Stimulated activated memory B cell treated with anti-CD40 and anti-IgM and Interleukin-4, amounts not matched to agents 10 μg/mL and 1 μg/mL and 100 μg/mL, for 72 hours (primary cell): ENCODE measurements at regions not wholly inside any gene's neighbourhood (a gene's known extent, or its start where the extent isn't known, plus 50 kb on each side); places are given as distances from the start of the nearest gene placed in this dataset.
A peak's percentile ranks its signal among the peaks of the same experiment; 100 is the strongest.
"Not testable (repeated sequence)": the region's sequence is repeated elsewhere in the genome, so short reads cannot be mapped to it uniquely, and the experiment has no call there.

Source experiments
- ATAC-seq: fragments of 150-1000 bp; cut with Tn5 transposase; 2 replicates; pipeline ENCODE4 v1.10.0; 2021
- H3K27ac Mint-ChIP-seq: one replicate; pipeline ENCODE4 v1.8.0; 2022; ENCODE audit warnings: mild to moderate bottlenecking, mixed read lengths
- H3K27me3 Mint-ChIP-seq: one replicate; pipeline ENCODE4 v1.8.0; 2022; ENCODE audit warnings: mixed read lengths
- H3K36me3 Mint-ChIP-seq: one replicate; pipeline ENCODE4 v1.8.0; 2022; ENCODE audit warnings: mixed read lengths
- H3K4me1 Mint-ChIP-seq: one replicate; pipeline ENCODE4 v1.8.0; 2022; ENCODE audit warnings: mixed read lengths
- H3K4me3 Mint-ChIP-seq: one replicate; pipeline ENCODE4 v1.8.0; 2022; ENCODE audit warnings: mild to moderate bottlenecking, moderate library complexity, mixed read lengths
- H3K9me3 Mint-ChIP-seq: one replicate; pipeline ENCODE4 v1.8.0; 2022; ENCODE audit warnings: mixed read lengths

DNA sequence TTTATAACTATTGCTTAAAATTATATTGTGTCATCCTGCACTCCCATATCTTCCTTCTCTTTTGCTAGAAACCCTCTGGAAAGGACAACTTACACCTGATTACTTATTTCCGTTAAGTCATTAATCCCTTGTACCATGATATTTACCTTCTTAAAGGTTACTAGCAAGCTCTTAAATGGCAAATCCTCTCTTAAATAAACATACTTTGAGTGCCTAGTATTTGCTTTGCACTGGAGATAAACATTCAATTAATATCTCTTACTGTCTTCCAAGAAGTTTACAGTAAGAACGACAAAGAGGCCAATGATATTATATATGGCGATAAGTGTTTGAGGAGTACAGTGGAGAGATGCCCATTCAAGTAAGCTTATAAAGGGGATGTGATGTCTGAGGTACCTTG, 278.3 kb downstream of the HGF start:
- no peak for ATAC-seq
- Mint-ChIP-seq H3K4me3 (no peak overlapping the region), H3K9me3 (peaks cover 3% of the 10 kb centered on the region), H3K27ac (no peak overlapping the region), H3K36me3 (no peaks in the 10 kb centered on the region), H3K4me1 (no peaks in the 10 kb centered on the region), H3K27me3 (no peaks in the 10 kb centered on the region)

GRCh38 chr7:81488210-81488609, 281.6 kb downstream of the HGF start:
- Mint-ChIP-seq H3K4me1 (no peaks in the 10 kb centered on the region), H3K4me3 (no peak overlapping the region), H3K27ac (no peak overlapping the region), H3K9me3 (peaks cover 3% of the 10 kb centered on the region), H3K27me3 (no peaks in the 10 kb centered on the region), H3K36me3 (no peaks in the 10 kb centered on the region)
- peak; percentile 31 for ATAC-seq

GRCh38 chr7:81487516-81487915, 282.3 kb downstream of the HGF start:
- ATAC-seq: no peak
- peaks cover 3% of the 10 kb centered on the region for H3K9me3 Mint-ChIP-seq
- H3K27me3 Mint-ChIP-seq: no peaks in the 10 kb centered on the region
- H3K27ac Mint-ChIP-seq: no peak overlapping the region
- no peaks in the 10 kb centered on the region for H3K4me1 Mint-ChIP-seq
- H3K36me3 Mint-ChIP-seq: no peaks in the 10 kb centered on the region
- no peak overlapping the region for H3K4me3 Mint-ChIP-seq

DNA sequence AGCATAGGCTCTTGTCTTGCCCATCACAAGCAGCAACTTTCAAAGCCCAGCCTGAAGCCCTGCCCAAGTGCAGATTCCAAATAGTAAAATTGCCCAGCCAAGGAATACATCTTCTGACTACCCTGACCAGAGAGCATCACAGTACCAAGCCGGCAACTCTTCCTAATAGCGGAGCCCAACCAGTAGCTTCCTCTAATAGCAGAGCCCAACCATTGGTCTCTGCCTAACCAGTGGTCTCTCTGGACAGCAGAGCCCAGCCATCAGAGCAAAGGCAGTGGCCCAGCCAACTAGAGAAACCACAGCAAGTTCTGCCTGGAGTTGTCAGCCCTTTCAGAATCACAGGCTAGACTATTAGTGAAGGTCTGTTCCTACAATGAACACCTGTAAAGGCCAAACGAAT, 285.6 kb downstream of the HGF start:
- Mint-ChIP-seq H3K4me3 (no peak overlapping the region), H3K4me1 (no peaks in the 10 kb centered on the region), H3K27me3 (no peaks in the 10 kb centered on the region), H3K9me3 (no peaks in the 10 kb centered on the region), H3K36me3 (no peaks in the 10 kb centered on the region), H3K27ac (no peak overlapping the region)
- no peak for ATAC-seq

GRCh38 chr7:81482600-81483186, 287.2 kb downstream of the HGF start:
- Mint-ChIP-seq H3K36me3 (no peaks in the 10 kb centered on the region), H3K27ac (no peak overlapping the region), H3K27me3 (no peaks in the 10 kb centered on the region), H3K9me3 (no peaks in the 10 kb centered on the region), H3K4me1 (no peaks in the 10 kb centered on the region), H3K4me3 (no peak overlapping the region)
- ATAC-seq: no peak

DNA sequence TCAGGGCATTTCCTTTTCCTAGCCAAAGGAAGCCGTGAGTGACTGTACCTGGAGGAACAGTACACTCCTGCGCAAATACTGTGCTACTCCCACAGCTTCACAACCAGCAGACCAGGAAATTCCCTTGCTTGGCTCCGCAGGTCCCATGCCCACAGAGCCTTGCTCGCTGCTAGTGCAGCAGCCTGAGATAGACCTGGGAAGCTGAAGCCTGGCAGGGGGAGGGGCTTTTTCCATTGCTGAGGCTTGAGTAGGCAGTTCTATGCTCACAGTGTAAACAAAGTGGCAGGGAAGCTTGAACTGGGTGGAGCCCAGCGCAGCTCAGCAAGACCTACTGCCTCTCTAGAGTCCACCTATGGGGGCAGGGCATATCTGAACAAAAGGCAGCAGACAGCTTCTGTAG, 291.2 kb downstream of the HGF start:
- ATAC-seq: no peak
- no peaks in the 10 kb centered on the region for H3K4me1 Mint-ChIP-seq
- no peaks in the 10 kb centered on the region for H3K27me3 Mint-ChIP-seq
- H3K4me3 Mint-ChIP-seq: no peak overlapping the region
- H3K9me3 Mint-ChIP-seq: no peaks in the 10 kb centered on the region
- H3K36me3 Mint-ChIP-seq: no peaks in the 10 kb centered on the region
- H3K27ac Mint-ChIP-seq: no peak overlapping the region

- not testable (repeated sequence) for H3K36me3 Mint-ChIP-seq, H3K27ac Mint-ChIP-seq, H3K4me3 Mint-ChIP-seq, H3K4me1 Mint-ChIP-seq, H3K9me3 Mint-ChIP-seq, ATAC-seq, H3K27me3 Mint-ChIP-seq
These were observed 291.6 kb downstream of the HGF start for GRCh38 chr7:81478201-81478600.

- H3K4me3 Mint-ChIP-seq: no peak overlapping the region
- H3K9me3 Mint-ChIP-seq: no peaks in the 10 kb centered on the region
- no peaks in the 10 kb centered on the region for H3K36me3 Mint-ChIP-seq
- no peaks in the 10 kb centered on the region for H3K27me3 Mint-ChIP-seq
- no peaks in the 10 kb centered on the region for H3K4me1 Mint-ChIP-seq
- ATAC-seq: no peak
- no peak overlapping the region for H3K27ac Mint-ChIP-seq
These were observed 296.6 kb downstream of the HGF start for GRCh38 chr7:81473236-81473635.

DNA sequence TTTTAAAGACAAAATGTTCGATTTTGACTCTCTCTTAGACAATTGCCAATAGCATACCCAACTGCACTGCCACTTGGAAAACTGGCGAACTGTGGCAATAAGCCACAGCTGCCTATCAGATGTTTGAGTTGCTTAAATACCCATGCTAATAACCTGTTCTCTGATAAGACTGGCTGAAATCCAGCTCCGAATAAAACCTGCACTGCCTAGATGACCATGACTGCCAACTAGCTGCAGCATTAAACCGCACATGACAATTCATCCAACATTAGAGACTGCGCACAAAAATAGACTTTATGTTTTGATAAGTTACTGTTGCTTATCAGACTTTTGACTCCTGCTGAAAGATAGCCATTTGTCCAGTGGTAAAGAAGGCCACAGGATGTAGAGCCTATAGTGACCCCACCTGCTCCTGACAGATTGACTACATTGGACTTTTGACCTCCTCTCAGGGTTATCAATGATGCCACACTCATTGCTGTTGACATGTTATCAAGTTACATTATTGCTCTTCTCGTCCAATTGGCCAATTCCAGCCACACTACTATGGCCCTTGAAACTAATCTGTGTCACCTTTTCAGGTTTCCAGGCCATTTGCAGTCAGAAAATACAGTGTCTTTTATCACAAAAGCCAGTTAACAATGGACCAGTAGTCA, 299.0 kb downstream of the HGF start:
- H3K27me3 Mint-ChIP-seq: no peaks in the 10 kb centered on the region
- H3K36me3 Mint-ChIP-seq: no peaks in the 10 kb centered on the region
- H3K9me3 Mint-ChIP-seq: no peaks in the 10 kb centered on the region
- no peak for ATAC-seq
- H3K4me3 Mint-ChIP-seq: no peak overlapping the region
- H3K27ac Mint-ChIP-seq: no peak overlapping the region
- H3K4me1 Mint-ChIP-seq: no peaks in the 10 kb centered on the region

DNA sequence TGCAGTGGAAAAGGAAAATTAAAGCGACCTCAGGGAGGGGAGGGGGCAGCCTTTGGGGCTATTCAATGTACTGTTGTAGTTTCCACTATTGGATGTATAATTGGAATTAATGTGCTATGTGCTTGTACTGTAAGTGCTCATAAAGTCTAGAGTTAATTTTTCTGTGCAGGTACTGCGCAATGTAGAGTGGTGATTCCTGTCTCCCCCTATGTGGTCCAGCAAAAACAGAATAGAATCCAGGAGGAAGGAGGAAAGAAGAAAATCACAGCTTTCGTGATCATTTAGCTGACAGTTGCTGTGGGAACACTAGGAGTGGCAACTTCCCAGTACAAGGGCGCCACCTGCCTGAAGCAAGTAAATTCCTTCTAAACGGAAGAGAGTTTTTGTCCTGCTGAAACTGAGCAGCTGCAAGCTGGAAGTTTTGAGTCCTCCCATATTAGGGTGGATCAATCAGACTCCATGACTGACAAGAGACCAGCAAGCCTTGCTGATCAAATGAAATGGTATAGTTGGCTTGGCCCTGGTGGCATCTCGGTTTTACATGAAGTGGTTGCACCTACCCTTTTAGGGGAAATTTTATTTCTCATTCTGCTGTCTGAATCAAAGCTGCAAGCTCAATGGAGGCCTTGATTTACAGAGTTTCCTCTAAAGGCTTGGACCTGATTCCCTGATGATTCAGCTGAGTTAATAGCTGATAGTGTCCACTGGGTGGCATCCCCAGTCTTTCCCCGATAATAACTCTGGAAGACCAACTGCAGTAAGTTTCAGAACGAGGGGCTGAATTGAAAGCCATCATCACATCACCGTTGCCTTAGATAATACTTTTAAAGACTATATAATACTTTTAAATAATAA, 299.8 kb downstream of the HGF start:
- no peak for ATAC-seq
- Mint-ChIP-seq H3K9me3 (no peaks in the 10 kb centered on the region), H3K4me1 (no peaks in the 10 kb centered on the region), H3K36me3 (no peaks in the 10 kb centered on the region), H3K27ac (no peak overlapping the region), H3K27me3 (no peaks in the 10 kb centered on the region), H3K4me3 (no peak overlapping the region)

GRCh38 chr7:81469153-81469868, 300.5 kb downstream of the HGF start:
- H3K4me1 Mint-ChIP-seq: no peaks in the 10 kb centered on the region
- H3K27me3 Mint-ChIP-seq: no peaks in the 10 kb centered on the region
- no peak overlapping the region for H3K4me3 Mint-ChIP-seq
- no peak for ATAC-seq
- no peaks in the 10 kb centered on the region for H3K36me3 Mint-ChIP-seq
- no peak overlapping the region for H3K27ac Mint-ChIP-seq
- H3K9me3 Mint-ChIP-seq: no peaks in the 10 kb centered on the region

DNA sequence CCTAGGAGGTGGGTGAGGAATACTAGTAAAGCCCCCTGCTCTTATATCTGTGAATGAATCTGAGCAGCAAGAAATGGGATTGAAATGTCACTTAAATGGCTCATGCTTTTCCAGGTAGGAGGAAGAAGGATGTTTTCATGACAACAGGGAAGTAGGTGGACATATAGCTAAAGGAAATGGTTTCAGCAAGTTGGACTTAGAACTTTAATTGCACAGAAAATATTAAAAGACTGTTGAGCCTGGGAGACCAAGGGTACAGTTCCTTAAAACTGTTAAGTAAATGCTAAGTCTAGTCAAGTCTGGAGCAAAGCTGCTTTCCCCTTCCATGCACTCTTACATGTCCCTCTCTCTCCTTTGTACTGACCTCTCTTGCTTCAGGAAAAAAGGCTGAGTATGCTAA, 301.3 kb downstream of the HGF start:
- no peaks in the 10 kb centered on the region for H3K27me3 Mint-ChIP-seq
- no peaks in the 10 kb centered on the region for H3K9me3 Mint-ChIP-seq
- no peaks in the 10 kb centered on the region for H3K36me3 Mint-ChIP-seq
- H3K27ac Mint-ChIP-seq: no peak overlapping the region
- no peak for ATAC-seq
- H3K4me1 Mint-ChIP-seq: no peaks in the 10 kb centered on the region
- H3K4me3 Mint-ChIP-seq: no peak overlapping the region

GRCh38 chr7:81467964-81468363, 301.9 kb downstream of the HGF start:
- Mint-ChIP-seq H3K9me3 (no peaks in the 10 kb centered on the region), H3K4me1 (no peaks in the 10 kb centered on the region), H3K27ac (no peak overlapping the region), H3K36me3 (no peaks in the 10 kb centered on the region), H3K4me3 (no peak overlapping the region), H3K27me3 (no peaks in the 10 kb centered on the region)
- no peak for ATAC-seq

- no peak overlapping the region for H3K27ac Mint-ChIP-seq
- H3K36me3 Mint-ChIP-seq: no peaks in the 10 kb centered on the region
- ATAC-seq: no peak
- H3K4me1 Mint-ChIP-seq: no peaks in the 10 kb centered on the region
- no peaks in the 10 kb centered on the region for H3K27me3 Mint-ChIP-seq
- H3K9me3 Mint-ChIP-seq: no peaks in the 10 kb centered on the region
- no peak overlapping the region for H3K4me3 Mint-ChIP-seq
These were observed 307.2 kb downstream of the HGF start for GRCh38 chr7:81462672-81463071.

DNA sequence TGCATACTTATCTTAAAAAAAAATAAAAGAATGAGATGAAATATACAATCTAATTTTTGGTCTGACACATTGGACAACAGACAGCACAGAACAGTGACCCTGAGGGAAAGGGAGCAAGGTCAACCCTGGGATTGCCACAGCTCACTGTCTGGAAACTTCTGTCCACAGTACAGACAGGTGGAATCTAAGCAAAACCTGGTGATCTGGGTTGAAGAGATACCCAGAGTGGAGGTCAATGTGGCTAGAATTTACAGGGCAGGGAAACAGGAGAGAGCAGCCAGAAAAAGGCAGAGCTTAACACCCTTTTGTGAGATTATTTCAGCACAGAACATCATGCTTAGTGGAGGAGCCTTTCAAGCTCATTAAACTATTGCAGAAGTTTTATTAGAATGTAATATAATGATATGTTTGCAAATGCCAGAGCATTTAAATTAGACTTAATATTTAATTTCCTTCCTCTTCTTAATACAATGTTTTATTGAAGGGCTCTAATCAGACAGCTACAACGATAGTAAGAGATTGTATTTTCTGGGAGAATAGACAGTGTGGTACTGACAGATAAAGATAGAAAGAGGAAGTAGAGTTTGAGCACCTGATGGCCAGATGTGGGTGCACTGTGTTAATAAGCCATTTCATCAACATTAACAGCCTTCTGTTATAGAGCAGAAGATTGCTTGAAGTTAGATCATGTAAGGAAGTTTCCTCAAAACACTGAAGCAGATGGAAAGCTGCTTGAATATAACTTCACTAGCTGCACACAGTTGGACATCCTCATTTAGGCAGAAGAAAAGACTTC, 309.4 kb downstream of the HGF start:
- Mint-ChIP-seq H3K36me3 (no peaks in the 10 kb centered on the region), H3K27ac (no peak overlapping the region), H3K27me3 (no peaks in the 10 kb centered on the region), H3K4me1 (no peaks in the 10 kb centered on the region), H3K4me3 (no peak overlapping the region), H3K9me3 (peaks cover 6% of the 10 kb centered on the region)
- ATAC-seq: peak; percentile 31
